NCI-H526 (cell line): ENCODE measurements at regions not wholly inside any gene's neighbourhood (a gene's known extent, or its start where the extent isn't known, plus 50 kb on each side); places are given as distances from the start of the nearest gene placed in this dataset.
"Not testable (repeated sequence)": the region's sequence is repeated elsewhere in the genome, so short reads cannot be mapped to it uniquely, and the experiment has no call there.

Source experiments
- DNase-seq, 2 experiments: peaks; one replicate each; lab custom pipeline; 2025; lab: John Stamatoyannopoulos, UW

GRCh38 chr13:80552851-80553440, 212.0 kb upstream of the SPRY2 start:
- DNase-seq = no peak

- DNase-seq = no peak
Observed at GRCh38 chr13:80551650-80552497, 210.9 kb upstream of the SPRY2 start.

- DNase-seq = no peak
Observed at GRCh38 chr13:80550971-80551441, 210.1 kb upstream of the SPRY2 start.

DNA sequence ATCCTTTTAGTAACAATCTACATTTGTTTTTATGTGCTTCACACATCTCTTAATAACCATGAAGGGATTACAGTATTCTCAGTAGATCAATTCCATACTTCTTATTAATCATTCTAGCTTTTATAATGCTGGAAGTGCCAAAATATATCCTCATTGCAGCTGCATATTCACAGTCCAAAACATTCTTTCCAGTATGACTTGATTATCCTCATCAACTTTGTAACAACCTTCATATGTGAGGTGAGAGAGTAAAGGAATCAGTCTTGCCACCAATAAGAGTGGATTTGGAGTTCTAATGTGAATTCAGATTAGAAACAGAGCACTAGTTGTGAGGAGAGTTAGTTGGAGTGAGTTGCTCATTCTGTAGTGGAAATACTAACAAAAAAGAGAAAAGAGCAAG, 208.0 kb upstream of the SPRY2 start:
- DNase-seq = no peak

GRCh38 chr13:80547885-80548825, 207.2 kb upstream of the SPRY2 start:
- no peak for DNase-seq

DNA sequence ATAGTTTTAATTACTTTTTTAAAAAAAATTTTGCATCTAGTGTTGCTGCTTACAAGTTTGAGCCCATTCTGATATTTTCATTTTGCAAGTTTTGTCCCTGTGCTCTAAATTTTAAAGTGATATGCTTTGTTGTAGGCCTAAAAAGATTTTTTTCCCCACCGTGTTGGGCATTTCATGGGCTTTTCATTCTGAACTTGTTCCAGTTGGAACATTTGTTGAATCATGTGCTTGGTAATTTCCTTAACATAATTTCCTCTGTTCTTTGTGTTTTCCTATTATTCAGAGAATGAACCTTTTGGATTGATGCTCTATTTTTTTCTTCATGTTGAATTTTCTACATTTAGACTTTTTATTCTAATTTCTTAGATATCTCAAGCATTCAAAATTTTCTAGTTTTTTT, 206.4 kb upstream of the SPRY2 start:
- DNase-seq = no peak

GRCh38 chr13:80533175-80533574, 192.2 kb upstream of the SPRY2 start:
- no peak for DNase-seq

- DNase-seq = no peak
Observed at GRCh38 chr13:80530902-80531301, 190.0 kb upstream of the SPRY2 start.

GRCh38 chr13:80530191-80530590, 189.3 kb upstream of the SPRY2 start:
- no peak for DNase-seq

DNA sequence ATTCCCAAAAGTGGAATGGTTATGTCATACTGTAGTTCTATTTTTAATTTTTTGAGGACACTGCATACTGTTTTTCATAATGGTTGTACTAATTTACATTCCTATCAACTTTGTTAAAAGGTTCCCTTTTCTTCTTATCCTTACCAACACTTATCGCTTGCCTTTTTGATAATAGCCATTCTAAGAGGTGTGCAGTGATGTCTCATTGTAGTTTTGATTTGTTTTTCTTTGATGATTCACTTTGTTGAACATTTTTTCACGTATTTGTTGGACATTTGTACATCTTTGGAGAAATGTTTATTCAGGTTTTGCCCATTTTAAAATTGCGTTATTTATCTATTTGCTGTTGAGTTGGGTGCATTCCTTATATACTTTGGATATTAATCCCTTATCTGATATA, 188.8 kb upstream of the SPRY2 start:
- no peak for DNase-seq

GRCh38 chr13:80528733-80529132, 187.8 kb upstream of the SPRY2 start:
- no peak for DNase-seq

- DNase-seq = no peak
Observed at GRCh38 chr13:80527400-80527799, 186.5 kb upstream of the SPRY2 start.

- no peak for DNase-seq
Observed at GRCh38 chr13:80524447-80525215, 183.7 kb upstream of the SPRY2 start.

- no peak for DNase-seq
Observed at GRCh38 chr13:80523134-80523533, 182.2 kb upstream of the SPRY2 start.

DNA sequence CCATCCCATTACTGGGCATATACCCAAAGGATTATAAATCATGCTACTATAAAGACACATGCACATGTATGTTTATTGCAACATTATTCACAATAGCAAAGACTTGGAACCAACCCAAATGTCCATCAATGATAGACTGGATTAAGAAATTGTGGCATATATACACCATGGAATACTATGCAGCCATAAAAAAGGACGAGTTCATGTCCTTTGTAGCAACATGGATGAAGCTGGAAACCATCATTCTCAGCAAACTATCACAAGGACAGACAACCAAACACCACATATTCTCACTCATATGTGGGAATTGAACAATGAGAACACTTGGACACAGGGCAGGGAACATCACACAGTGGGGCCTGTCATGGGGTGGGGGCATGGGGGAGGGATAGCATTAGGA, 181.5 kb upstream of the SPRY2 start:
- not testable (repeated sequence) for DNase-seq

DNA sequence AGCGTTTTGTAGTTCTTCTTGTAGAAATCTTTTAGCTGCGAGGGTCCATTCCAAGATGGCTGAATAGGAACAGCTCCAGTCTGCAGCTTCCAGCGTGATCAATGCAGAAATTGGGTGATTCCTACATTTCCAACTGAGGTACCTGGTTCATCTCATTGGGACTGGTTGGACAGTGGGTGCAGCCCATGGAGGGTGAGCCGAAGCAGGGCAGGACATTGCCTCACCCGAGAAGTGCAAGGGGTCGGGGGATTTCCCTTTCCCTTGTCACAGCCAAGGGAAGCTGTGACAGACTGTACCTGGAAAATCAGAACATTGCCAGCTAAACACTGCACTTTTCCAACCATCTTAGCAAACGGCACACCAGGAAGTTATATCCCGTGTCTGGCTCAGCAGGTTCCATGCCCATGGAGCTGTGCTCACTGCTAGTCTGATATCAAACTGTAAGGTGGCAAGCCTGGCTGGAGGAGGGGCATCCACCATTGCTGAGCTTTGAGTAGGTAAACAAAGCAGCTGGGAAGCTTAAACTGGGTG, 176.0 kb upstream of the SPRY2 start:
- no peak for DNase-seq

- no peak for DNase-seq
Observed at GRCh38 chr13:80515296-80515695, 174.4 kb upstream of the SPRY2 start.

GRCh38 chr13:80513196-80513595, 172.3 kb upstream of the SPRY2 start:
- no peak for DNase-seq

GRCh38 chr13:80510686-80511085, 169.8 kb upstream of the SPRY2 start:
- no peak for DNase-seq

- DNase-seq = no peak
Observed at GRCh38 chr13:80509264-80509663, 168.3 kb upstream of the SPRY2 start.

DNA sequence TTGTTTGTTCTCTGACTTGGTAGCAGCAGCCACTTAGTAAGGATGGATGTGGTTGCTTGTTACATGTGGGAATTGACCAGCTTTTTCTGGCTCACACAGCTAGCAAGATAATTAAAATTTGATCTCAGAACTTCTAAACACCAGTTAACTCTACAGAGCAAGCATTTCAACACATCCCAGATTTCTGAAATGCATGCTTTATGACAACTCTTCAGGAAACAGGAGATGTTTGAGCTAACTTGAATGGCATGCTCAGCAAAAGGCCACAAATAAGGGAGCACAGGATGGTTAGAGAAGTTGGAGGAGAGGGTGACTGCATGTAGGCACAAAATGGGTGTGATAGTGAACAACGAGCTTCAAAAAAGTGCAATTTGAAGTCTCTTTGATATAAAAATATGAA, 167.1 kb upstream of the SPRY2 start:
- no peak for DNase-seq
